ENCODE measurements at regions not wholly inside any gene's neighbourhood (a gene's known extent, or its start where the extent isn't known, plus 50 kb on each side); places are given as distances from the start of the nearest gene placed in this dataset.

DNA sequence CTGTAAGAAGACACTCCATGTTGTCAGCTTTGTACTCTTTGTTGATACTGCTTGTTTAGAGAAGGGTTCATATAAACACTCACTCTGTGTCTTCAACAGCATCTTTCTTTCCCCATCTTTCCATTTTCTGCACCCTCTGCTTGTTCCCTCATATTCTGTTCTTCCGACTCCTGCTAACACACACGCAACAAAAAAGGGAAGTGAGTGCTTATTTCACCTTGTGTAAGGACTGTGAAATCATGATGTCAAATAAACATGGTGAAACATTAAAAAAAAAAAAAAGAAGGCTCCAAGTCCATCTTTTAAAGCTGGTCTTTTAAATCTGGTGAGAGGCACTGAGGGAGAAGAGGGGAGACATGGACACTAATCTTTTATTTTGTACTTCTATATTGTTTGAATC is 145.4 kb downstream of the RPAP3 start:
- no peak for DNase-seq (ENCODE audit: low read depth)

- DNase-seq (ENCODE audit: low read depth), result no peak
Measured at GRCh38 chr12:47558625-47559345, 147.0 kb downstream of the RPAP3 start.

DNA sequence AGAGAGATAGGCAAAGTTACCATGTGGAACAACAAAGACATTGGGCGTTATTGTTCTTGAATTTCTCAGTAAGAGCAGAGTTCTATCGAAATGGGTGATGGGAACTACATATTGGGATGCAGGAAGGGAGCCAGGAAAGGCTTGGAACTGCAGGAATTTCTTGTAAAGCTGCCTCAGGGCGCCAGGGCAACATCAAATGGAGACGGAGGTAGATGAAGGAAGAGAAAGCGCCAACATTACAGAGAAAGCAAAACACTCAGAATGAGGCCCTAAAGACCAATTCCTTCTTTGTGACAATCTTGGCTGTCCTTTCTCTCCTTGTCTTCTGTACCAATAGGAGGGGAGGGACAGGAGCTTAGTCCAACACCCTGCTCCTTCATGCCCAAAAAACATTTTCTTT is 148.4 kb downstream of the RPAP3 start:
- no peak for DNase-seq (ENCODE audit: low read depth)

DNA sequence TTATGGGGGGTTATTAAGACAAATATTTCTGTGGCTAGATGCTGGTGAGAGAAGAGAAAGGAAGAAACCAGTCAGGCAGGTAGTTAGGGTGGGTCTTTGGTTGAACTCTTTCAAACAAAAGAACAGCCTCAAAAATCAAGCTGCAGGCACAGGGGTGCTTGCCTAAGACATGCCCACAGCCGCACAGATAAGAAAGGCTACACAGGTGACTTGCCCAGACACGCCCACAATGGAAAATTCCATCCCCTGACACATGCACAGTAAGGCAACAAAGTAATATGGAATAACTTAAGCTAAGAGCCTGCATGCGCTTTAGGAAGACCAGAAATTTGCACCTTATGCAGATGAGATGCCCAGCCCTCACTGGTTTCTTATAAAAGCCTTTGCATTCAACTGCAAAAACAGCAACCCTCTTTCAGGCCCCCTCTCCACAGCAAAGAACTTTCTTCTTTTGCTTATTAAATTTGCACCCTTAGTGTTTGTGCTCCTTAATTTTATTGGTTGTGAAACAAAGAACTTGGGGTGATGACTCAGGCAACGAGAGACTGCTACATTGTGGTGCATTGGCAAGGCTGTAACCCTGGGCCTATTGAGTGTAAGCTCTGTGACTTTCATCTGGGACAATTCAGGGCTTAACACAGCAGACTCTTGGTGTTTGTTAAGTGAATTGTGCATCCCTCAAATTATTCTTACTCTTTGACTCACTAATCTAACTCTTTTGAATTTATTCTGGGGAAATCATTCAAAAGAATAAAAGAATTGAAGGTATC is 149.4 kb downstream of the RPAP3 start:
- DNase-seq (ENCODE audit: low read depth), result no peak

GRCh38 chr12:47554046-47554653 is 151.7 kb downstream of the RPAP3 start:
- no peak for DNase-seq (ENCODE audit: low read depth)

DNA sequence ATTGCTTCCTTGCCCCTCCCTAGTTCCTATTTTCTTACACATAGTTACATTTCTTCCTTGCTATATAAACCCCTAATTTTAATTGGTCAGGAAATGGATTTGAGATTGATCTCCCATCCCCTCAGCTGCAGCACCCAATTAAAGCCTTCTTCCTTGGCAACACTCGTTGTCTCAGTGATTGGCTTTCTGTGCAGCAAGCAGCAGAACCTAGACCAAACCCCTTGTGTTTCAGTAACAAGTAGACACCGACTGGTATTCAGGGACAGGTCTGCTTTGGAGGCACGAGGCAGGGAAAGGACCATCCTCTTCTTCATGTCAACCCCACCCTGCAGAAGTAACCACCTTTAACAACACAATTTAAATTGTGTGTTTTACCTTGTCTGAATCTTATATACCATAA is 152.6 kb downstream of the RPAP3 start:
- DNase-seq (ENCODE audit: low read depth), result no peak

DNA sequence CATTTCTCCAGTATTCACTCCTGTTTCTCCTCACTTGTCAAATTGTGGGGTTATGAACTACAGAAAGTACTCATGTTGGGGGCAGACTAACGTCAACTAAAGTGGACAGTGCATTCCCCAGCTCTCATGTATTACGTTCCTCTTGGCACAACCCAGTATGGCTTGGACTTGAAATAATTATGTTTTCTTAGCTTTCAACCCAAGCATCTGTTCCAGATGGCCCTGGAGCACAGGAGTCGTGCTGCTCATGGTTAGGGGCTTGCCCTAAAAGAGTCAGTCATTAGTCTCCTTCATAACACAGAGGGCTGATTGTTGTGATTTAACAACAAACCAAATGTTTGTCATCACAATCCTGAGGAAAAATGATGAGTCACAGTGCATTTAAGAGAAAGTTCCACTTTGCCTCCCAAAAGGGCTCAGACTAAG is 154.4 kb downstream of the RPAP3 start:
- DNase-seq (ENCODE audit: low read depth), result peak; percentile 22

DNA sequence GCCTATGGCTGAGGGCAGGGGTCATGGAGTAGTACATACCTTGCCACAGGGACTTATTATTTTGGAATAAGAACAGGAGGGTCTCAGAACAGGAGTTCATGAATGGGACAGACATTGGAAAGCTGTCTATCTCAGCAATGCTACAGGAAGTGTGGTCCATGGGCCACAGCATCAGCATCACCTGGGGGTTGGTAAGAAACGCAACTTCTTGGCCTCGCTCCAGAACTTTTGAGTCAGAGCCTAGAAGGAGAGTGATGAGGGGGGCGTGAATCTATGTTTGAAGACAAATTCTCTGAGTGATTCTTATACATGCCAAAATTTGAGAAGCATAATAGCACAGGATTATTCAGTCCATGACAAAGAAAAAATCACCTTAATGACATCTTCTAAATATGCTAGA is 156.6 kb downstream of the RPAP3 start:
- peak; percentile 2 for DNase-seq (ENCODE audit: low read depth)

DNA sequence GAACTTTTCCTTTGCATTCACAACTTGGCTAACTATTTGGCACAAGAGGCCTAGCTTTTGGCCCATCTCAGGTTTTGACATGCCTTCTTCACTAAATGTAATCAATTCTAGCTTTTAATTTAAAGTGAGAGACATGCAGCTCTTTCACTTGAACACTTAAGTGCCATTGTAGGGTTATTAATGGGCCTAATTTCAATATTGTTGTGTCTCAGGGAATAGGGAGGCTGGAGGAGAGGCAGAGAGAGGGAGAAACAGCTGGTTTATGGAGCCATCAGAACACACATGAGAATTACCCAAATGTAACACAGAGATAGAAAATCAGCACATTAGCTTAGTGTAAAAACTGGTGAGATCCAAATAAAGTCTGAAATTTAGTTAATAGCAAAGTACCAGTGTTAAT is 157.4 kb downstream of the RPAP3 start:
- no peak for DNase-seq (ENCODE audit: low read depth)

DNA sequence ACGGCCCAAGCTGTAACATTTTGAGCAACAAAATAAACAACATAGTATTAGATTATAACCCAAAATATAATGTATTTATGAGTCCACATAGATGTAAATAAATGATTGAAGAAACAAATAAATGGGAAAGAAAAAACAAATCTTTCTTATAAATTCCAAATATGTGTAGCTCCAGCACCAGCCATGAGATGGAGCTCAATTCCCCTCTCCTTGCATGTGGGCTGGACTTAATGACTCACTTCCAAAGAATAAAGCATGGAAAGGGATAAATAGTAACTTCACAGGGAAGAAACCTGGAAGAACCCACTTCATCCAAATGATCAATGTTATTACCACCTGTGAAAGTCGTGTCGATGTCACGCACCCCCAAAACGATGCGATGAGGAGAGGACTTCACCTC is 158.8 kb downstream of the RPAP3 start:
- peak; percentile 59 for DNase-seq (ENCODE audit: low read depth)

- no peak for DNase-seq (ENCODE audit: low read depth)
Measured at GRCh38 chr12:47545938-47546609, 159.8 kb downstream of the RPAP3 start.

DNA sequence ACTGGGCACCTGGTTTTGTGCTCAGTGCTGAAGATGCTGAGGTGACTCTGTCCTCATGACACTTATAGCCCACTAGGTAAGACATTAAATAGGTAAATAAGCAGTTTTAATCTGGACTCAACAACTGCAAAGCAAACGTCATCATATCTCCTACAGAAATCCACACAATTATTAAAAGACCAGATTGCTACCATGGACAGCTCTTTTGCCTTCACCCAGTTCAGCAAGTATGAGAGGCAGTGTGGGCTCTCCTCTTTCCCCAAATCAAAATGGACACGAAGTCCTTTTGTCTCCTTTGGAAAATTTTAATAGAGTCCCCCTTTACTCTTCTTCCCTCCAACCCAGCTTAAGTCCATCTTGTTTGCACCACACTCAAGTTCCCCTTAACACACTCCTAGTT is 171.1 kb downstream of the RPAP3 start:
- DNase-seq (ENCODE audit: low read depth), result peak; percentile 7

- no peak for DNase-seq (ENCODE audit: low read depth)
Measured at GRCh38 chr12:47530050-47530449, 175.8 kb downstream of the RPAP3 start.

GRCh38 chr12:47527816-47528215 is 178.0 kb downstream of the RPAP3 start:
- DNase-seq (ENCODE audit: low read depth), result peak; percentile 7

DNA sequence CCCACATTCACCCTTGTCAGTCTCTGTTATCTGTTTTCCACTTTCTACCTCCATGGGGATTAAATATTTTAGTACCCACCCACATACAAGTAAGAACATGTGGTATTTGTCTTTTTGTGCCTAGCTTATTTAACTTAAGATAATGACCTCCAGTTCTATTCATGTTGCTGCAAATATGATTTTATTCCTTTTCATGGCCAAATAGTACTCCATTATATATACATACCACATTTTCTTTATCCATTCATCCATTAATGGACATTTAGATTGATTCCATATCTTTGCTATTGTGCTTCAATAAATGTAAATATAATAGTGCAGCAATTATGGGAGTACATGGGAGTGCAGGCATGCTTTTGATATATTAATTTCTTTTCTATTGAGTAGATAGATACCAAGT is 185.8 kb downstream of the RPAP3 start:
- no peak for DNase-seq (ENCODE audit: low read depth)

- no peak for DNase-seq (ENCODE audit: low read depth)
Measured at GRCh38 chr12:47517122-47517521, 188.7 kb downstream of the RPAP3 start.

DNA sequence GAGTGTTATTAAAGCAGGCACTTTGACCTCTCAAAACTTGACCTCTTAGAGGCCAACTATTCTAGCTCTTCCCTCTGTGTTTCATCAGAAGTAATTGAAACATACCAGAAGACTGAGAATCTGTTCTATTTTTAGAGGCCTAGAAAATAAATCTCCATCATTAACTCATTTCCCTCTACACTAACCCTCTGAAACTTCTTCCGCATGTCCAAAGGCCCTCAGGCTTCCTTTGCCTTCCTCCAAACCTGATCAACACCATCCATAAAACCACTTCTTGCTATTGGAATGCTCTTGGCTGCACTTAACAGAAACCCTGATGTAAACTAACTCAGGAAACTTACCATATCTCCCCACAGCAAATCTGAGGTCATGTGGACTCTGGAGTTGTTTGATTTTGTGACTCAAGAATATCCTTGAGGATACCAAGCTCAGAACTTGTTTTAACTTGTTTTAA is 196.4 kb downstream of the RPAP3 start:
- DNase-seq (ENCODE audit: low read depth), result peak; percentile 15

DNA sequence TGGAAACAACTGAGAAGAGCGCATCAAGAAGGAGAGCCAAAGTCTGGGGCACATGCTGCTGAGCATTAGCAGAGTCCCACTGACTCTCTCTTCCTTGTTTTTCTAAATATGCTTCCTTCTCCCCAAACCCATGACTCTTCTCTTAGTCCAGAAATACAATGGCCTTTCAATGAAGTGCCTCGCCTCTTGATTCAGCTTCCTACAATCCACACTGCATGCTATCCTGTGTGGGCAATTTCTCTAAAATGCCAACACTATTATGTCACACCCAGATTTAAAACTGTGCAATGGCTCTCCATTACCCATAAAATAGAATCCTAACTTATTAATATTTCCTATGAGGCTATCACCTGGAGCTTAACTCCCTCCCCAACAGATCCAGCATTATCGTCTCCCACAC is 198.6 kb downstream of the RPAP3 start:
- DNase-seq (ENCODE audit: low read depth), result no peak

GRCh38 chr12:47504775-47505446 is 200.9 kb downstream of the RPAP3 start:
- DNase-seq (ENCODE audit: low read depth), result peak; percentile 11

DNA sequence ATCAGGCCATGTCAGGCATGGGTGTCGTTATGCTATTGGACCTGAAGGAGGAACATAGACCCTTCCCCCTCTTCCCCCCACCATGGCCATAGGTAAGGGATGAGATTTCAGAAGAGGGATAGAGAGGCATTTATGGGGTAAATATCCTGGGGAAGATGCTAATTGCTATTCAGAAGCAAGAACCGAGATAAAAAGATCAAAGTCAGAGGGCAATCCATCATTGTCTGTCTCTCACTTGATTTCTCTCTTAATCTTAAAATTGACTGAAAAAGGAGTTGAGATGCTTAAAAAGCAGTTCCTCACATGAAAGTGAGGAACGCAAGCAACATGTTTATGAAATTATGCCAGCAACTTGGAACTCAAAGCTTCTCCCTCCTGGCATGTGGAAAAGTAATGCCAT is 212.0 kb downstream of the RPAP3 start:
- DNase-seq (ENCODE audit: low read depth), result no peak

DNA sequence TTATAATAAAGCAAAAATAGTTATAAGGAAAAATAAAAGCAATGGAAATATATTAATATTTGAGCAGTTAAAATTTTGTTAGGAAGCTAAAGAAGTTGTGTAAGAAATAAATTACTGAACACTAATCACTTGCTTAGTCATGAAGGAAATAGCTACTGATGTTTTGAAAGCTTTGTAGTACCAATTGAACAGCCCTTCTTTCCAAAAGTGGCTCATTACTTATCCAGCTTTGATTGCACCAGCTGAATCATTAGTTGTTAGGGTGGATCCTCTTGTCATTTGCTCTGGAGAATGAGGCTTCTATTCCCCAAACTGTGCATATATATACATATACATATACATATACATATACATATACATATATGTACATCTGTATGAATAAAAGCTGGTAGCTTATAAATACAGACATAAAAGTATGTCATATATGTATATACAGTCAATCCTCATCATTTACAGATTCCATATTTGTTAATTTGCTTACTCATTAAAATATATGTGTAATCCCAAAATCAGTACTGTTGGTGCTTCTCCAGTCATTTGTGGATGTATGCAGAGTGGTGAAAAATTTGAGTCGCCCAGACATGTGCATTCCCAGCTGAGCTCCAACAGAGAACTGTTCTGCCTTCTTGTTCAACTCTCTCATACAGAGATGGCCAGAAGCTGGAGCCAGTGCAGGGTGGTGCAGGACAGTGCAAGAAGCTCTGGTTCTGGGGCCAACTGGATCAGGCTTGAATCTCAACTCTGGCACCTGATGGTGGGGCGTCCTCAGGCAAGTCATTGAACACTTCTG is 214.1 kb downstream of the RPAP3 start:
- DNase-seq (ENCODE audit: low read depth), result no peak

All from renal cortical epithelial cell (primary cell).